Esophagus mucosa (tissue), 1 donor: ENCODE measurements at regions not wholly inside any gene's neighbourhood (a gene's known extent, or its start where the extent isn't known, plus 50 kb on each side); places are given as distances from the start of the nearest gene placed in this dataset.

Source experiments
- ATAC-seq: fragments of 200-7000 bp; cut with Tn5 transposase; one replicate; pipeline ENCODE4 v1.9.1; 2020
- donor health status: DM: yes; HTN: yes; CAD: no.

- ATAC-seq = no peak
Observed at GRCh38 chr11:62073061-62073460, 50.8 kb upstream of the INCENP start.

DNA sequence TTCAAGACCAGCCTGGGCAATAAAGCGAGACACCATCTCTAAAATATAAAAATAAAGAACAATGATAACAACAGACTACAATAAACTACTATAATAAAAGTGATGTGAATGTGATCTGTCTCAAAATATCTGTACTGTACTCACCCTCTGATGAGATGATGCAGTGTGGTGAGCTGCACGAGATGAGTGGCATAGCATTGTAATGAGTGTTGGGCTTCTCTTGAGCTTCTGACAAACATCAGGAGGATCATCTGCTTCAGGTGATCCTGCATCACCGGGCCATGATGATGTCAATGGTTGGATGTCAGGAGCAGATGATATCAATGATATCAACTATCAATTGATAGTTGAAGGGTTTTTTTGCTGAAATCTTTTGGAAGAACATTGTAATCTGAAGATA lies 52.4 kb upstream of the INCENP start:
- no peak for ATAC-seq

- ATAC-seq = no peak
Observed at GRCh38 chr11:62069986-62070919, 53.6 kb upstream of the INCENP start.

DNA sequence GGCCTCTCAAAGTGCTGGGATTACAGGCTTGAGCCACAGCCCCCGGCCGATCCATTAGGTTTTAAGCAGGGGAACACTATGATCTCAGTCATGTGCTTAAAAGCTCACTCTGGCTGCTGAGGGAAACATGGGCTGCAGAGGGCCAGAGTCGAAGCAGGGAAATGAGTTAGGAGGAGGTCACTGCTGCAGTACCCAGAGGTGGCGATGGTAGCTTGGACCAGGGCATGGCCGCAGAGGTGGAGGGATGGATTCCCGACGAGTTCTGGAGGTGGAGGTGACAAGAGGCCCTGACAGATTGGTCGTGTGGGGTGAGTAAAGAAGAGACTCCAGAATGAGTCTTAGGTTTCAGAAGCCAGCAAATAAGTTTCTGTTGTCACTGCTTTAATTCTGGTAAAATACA lies 54.4 kb upstream of the INCENP start:
- ATAC-seq = no peak

DNA sequence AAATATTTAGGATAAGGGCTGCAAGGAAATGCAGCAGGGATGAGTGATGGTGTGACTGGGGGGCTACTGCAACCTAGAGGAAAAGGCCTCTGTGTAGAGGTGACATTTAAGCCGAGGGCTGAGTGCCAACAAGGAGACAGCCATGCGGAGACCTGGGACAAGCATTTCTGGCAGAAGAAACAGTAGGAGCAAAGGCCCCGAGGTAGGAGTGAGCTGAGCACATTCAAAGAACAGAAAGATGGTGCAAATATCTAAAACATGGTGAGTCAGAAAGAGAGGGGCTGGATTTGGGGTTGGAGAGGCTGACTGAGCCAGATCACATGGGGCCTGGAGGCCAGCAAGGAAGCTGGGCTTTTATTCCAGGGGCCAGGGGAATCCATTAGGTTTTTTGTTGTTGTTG lies 55.1 kb upstream of the INCENP start:
- ATAC-seq = no peak

DNA sequence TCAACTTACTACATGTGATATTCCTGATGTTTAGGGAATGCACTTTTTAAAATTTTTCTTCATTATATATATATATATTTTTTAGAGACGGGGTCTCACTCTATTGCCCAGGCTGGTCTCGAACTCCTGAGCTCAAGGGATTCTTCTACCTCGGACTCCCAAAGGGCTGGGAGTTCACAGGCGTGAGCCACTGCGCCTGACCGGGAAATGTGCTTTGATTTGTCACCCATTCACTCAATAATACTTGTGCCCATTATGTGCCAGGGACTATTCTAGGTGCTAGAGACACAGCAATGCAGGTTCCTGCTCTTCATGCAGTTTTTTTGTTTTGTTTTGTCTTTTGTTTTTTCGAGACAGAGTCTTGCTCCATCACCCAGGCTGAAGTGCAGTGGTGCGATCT lies 56.1 kb upstream of the INCENP start:
- ATAC-seq = no peak

GRCh38 chr11:62064221-62064620 lies 59.6 kb upstream of the INCENP start:
- ATAC-seq = no peak

DNA sequence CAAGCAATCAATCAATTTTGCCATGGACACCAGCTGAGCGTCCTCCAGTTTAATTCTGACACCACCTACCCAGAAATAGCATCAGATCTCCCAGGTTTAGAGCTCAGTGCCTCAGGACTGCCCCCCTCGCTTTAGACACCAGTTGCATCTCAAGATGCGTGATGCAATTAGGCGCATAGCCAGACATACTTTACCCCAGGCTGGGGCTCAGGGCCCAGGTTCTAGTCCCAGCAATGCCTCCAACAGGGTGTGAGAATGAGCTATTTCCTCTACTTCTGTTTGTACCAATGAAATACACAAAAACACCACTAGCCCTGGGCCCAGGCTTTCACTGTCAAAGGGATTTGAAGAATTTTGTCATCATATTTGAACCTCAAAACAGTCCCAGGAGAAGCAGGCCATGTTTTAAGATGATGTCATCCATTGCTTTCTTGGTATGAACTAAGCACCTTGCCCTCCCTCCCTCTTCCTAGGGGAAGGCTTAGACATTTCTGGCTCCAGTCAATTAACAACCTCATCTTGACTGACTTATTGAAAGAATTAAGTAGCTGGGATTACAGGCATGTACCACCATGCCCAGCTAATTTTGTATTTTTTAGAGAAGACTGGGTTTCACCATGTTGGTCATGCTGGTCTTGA lies 61.5 kb upstream of the INCENP start:
- no peak for ATAC-seq

GRCh38 chr11:62061356-62062222 lies 62.2 kb upstream of the INCENP start:
- no peak for ATAC-seq

DNA sequence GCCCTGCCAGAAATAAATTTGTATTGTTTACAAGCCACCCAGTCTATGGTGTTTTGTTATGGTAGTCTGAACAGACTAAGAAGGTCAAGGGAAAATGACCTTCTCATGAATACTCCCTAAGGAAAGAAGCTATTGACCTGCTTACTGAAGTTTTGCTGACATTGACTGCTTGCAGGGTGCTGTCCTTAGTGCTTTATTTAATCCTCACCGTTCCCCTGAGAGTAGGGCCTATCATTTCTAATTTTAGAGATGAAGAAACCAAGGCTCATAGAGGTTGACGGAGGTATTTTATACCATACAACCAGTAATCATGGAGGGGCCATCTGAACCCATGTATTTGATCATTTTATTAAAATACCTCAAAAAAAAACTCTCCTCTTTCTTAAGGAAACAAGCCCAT lies 66.7 kb upstream of the INCENP start:
- no peak for ATAC-seq

DNA sequence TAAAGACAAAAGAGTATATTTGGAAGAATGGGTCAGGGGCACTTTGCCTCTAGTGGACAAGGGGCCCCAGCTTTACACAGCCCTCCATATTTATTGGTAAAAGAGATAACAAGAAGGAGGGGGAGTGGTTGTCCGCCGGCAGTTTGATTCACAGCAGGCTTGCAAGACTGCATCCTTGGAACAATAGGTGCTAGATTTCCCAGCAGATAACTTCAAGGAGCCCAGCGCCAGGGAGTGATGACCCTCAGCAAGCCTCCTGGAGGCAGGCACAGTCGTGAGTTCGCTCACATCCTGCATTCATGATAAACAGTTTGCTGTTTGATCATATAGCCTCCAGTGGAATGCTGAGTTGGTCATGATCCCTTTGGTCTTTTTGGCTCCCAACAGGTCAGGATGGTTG lies 67.8 kb upstream of the INCENP start:
- no peak for ATAC-seq

GRCh38 chr11:62054484-62055121 lies 69.2 kb upstream of the INCENP start:
- peak; percentile 54 for ATAC-seq

GRCh38 chr11:62054081-62054480 lies 69.7 kb upstream of the INCENP start:
- no peak for ATAC-seq

GRCh38 chr11:62050716-62051115 lies 73.1 kb upstream of the INCENP start:
- ATAC-seq = no peak

- ATAC-seq = no peak
Observed at GRCh38 chr11:62048100-62048499, 75.7 kb upstream of the INCENP start.

DNA sequence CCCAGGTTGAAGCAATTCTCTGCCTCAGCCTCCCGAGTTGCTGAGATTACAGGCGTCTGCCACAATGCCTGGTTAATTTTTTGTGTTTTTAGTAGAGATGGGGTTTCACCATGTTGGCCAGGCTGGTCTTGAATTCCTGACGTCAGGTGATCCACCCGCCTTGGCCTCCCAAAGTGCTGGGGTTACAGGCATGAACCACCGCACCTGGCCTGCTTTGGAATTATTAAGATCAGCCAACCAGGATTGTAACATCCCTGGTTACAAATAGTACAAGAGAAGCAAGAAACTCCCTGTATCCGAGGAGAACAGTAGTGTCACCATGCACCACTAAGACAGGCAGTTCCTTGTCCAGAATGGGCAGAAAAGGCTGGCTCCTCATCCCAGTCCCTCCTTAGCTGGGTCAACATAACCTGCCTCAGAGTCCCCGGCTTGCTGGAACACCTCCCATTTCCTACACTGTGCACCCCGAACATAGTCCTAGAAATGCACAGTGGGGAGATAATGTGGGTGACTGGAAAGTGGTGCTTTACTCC lies 77.2 kb upstream of the INCENP start:
- ATAC-seq = no peak

- peak; percentile 19 for ATAC-seq
Observed at GRCh38 chr11:62044639-62045121, 77.2 kb upstream of the FTH1 start.

DNA sequence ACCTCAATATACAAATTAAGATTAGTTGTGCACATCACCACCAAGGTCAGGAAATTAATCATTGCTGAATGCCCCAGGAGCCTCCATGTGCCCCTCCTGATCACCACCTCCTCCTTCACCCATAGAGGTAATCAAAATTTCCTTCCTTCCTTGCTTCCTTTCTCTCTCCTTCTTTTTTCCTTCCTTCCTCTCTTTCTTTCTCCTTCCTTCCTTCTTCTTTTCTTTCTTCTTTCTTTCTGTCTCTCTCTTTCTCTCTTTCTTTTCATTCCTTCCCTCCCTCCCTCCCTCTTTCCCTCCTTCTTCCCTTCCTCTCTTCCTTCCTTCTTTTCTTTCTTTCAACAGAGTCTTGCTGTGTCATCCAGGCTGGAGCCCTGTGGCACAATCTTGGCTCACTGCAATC lies 67.9 kb upstream of the FTH1 start:
- no peak for ATAC-seq

GRCh38 chr11:62034036-62034338 lies 66.6 kb upstream of the FTH1 start:
- ATAC-seq = no peak

DNA sequence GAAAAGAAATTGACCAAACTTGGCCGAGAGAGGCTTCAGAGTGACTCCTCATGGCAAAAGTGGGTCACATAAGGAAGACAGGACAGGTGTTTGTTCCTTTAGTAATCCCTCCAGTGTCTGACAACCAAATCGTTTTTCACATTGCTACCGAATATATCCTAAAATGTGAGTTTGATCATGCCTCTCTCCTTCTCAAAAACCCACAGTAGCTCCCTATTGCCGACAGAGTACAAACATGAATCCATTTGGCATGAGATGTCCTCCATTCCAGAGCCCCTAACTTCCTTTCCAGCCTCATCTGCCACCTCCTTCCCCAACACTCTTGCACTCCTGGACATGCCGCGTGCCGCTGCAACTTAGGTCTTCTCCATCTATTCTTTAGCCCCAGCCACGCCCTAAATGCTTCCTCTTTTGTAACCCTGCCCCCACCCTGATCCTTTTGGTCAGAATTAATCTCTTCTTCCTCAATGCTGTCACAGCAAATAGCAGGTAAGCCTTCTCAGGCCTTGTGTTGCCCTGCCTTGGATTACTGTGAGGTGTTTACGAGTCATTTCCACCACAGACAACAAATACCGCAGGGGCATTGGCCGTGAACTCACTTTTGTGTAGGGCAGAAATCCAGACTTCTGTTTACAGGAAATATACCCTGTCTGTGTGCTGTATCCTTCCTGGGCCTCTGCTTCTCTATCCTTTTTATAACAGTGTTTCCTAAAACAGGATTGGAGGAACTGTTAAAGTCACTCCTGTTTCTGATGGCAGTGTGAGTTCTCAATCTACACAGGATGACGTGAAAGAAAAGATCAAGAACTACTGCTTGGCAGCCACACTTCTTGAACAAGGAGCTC lies 66.0 kb upstream of the FTH1 start:
- peak; percentile 91 for ATAC-seq

GRCh38 chr11:62030071-62030684 lies 62.7 kb upstream of the FTH1 start:
- ATAC-seq = no peak
